ENCODE measurements at regions not wholly inside any gene's neighbourhood (a gene's known extent, or its start where the extent isn't known, plus 50 kb on each side); places are given as distances from the start of the nearest gene placed in this dataset.

DNA sequence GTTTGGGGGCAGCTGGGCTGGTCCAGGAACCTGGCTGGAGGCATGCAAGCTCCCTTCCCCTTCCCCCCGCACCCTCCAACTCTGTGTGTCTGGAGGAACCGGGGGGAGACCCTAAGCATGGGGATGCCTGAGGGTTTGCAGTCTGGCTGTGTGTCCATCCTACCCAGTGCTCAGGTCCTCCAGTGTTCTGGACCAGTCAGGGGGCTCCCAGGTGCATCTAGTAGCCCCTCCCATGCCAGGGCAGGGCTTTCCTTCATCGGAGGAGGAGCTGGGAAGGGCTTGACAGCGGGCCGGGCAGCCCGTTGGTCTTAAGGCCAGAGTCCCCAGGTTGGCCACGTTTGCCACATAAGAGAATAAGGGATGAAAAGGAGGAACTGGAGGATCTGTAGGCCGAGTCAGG lies 62.6 kb upstream of the IGFBPL1 start:
- H3K36me3 Mint-ChIP-seq: no peaks in the 10 kb centered on the region
- ChIA-PET CTCF (interaction anchor here (1.2 kb wide), 1 partner anchor 133 kb away, joined by 3 read pairs; the partner anchor contains the start of gene ANKRD18A), POLR2A (interaction anchor here (0.6 kb wide), 1 partner anchor 13 kb away, joined by 4 read pairs; no protein-coding TSS in a partner anchor)
- H3K27ac Mint-ChIP-seq: peak overlapping the region; percentile 94; the same call in 1 of the 2 replicates
- DNase-seq (ENCODE audit: low spot score) (peak; percentile 26), ATAC-seq (peak; percentile 50)
- no peaks in the 10 kb centered on the region for H3K27me3 Mint-ChIP-seq (ENCODE audit: low read depth)
- TF ChIP-seq, protein P1, sequence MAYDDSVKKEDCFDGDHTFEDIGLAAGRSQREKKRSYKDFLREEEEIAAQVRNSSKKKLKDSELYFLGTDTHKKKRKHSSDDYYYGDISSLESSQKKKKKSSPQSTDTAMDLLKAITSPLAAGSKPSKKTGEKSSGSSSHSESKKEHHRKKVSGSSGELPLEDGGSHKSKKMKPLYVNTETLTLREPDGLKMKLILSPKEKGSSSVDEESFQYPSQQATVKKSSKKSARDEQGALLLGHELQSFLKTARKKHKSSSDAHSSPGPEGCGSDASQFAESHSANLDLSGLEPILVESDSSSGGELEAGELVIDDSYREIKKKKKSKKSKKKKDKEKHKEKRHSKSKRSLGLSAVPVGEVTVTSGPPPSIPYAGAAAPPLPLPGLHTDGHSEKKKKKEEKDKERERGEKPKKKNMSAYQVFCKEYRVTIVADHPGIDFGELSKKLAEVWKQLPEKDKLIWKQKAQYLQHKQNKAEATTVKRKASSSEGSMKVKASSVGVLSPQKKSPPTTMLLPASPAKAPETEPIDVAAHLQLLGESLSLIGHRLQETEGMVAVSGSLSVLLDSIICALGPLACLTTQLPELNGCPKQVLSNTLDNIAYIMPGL (CRISPR knock-in tag; IDR thresholded peaks at IDR 0.05): no peak
- TF ChIP-seq ZNF416 (CRISPR knock-in tag; IDR thresholded peaks at IDR 0.05) (no peak), NR1H2 (CRISPR knock-in tag; IDR thresholded peaks at IDR 0.05) (no peak), ZNF263 (CRISPR knock-in tag; IDR thresholded peaks at IDR 0.05; ENCODE audit: low read depth) (no peak)
- TF ChIP-seq, protein P2, sequence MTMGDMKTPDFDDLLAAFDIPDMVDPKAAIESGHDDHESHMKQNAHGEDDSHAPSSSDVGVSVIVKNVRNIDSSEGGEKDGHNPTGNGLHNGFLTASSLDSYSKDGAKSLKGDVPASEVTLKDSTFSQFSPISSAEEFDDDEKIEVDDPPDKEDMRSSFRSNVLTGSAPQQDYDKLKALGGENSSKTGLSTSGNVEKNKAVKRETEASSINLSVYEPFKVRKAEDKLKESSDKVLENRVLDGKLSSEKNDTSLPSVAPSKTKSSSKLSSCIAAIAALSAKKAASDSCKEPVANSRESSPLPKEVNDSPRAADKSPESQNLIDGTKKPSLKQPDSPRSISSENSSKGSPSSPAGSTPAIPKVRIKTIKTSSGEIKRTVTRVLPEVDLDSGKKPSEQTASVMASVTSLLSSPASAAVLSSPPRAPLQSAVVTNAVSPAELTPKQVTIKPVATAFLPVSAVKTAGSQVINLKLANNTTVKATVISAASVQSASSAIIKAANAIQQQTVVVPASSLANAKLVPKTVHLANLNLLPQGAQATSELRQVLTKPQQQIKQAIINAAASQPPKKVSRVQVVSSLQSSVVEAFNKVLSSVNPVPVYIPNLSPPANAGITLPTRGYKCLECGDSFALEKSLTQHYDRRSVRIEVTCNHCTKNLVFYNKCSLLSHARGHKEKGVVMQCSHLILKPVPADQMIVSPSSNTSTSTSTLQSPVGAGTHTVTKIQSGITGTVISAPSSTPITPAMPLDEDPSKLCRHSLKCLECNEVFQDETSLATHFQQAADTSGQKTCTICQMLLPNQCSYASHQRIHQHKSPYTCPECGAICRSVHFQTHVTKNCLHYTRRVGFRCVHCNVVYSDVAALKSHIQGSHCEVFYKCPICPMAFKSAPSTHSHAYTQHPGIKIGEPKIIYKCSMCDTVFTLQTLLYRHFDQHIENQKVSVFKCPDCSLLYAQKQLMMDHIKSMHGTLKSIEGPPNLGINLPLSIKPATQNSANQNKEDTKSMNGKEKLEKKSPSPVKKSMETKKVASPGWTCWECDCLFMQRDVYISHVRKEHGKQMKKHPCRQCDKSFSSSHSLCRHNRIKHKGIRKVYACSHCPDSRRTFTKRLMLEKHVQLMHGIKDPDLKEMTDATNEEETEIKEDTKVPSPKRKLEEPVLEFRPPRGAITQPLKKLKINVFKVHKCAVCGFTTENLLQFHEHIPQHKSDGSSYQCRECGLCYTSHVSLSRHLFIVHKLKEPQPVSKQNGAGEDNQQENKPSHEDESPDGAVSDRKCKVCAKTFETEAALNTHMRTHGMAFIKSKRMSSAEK (CRISPR knock-in tag; IDR thresholded peaks at IDR 0.05; ENCODE audit: borderline replicate concordance): no peak
- TF ChIP-seq, protein P3, sequence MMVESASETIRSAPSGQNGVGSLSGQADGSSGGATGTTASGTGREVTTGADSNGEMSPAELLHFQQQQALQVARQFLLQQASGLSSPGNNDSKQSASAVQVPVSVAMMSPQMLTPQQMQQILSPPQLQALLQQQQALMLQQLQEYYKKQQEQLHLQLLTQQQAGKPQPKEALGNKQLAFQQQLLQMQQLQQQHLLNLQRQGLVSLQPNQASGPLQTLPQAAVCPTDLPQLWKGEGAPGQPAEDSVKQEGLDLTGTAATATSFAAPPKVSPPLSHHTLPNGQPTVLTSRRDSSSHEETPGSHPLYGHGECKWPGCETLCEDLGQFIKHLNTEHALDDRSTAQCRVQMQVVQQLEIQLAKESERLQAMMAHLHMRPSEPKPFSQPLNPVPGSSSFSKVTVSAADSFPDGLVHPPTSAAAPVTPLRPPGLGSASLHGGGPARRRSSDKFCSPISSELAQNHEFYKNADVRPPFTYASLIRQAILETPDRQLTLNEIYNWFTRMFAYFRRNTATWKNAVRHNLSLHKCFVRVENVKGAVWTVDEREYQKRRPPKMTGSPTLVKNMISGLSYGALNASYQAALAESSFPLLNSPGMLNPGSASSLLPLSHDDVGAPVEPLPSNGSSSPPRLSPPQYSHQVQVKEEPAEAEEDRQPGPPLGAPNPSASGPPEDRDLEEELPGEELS (CRISPR knock-in tag; IDR thresholded peaks at IDR 0.05): no peak
- TF ChIP-seq, protein P4, sequence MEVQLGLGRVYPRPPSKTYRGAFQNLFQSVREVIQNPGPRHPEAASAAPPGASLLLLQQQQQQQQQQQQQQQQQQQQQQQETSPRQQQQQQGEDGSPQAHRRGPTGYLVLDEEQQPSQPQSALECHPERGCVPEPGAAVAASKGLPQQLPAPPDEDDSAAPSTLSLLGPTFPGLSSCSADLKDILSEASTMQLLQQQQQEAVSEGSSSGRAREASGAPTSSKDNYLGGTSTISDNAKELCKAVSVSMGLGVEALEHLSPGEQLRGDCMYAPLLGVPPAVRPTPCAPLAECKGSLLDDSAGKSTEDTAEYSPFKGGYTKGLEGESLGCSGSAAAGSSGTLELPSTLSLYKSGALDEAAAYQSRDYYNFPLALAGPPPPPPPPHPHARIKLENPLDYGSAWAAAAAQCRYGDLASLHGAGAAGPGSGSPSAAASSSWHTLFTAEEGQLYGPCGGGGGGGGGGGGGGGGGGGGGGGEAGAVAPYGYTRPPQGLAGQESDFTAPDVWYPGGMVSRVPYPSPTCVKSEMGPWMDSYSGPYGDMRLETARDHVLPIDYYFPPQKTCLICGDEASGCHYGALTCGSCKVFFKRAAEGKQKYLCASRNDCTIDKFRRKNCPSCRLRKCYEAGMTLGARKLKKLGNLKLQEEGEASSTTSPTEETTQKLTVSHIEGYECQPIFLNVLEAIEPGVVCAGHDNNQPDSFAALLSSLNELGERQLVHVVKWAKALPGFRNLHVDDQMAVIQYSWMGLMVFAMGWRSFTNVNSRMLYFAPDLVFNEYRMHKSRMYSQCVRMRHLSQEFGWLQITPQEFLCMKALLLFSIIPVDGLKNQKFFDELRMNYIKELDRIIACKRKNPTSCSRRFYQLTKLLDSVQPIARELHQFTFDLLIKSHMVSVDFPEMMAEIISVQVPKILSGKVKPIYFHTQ (CRISPR knock-in tag; IDR thresholded peaks at IDR 0.05): no peak
- TF ChIP-seq, protein P5, sequence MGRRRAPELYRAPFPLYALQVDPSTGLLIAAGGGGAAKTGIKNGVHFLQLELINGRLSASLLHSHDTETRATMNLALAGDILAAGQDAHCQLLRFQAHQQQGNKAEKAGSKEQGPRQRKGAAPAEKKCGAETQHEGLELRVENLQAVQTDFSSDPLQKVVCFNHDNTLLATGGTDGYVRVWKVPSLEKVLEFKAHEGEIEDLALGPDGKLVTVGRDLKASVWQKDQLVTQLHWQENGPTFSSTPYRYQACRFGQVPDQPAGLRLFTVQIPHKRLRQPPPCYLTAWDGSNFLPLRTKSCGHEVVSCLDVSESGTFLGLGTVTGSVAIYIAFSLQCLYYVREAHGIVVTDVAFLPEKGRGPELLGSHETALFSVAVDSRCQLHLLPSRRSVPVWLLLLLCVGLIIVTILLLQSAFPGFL (CRISPR knock-in tag; IDR thresholded peaks at IDR 0.05; ENCODE audit: borderline replicate concordance): no peak
- TF ChIP-seq, protein P6, sequence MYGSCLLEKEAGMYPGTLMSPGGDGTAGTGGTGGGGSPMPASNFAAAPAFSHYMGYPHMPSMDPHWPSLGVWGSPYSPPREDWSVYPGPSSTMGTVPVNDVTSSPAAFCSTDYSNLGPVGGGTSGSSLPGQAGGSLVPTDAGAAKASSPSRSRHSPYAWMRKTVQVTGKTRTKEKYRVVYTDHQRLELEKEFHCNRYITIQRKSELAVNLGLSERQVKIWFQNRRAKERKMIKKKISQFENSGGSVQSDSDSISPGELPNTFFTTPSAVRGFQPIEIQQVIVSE (CRISPR knock-in tag; IDR thresholded peaks at IDR 0.05; ENCODE audit: borderline replicate concordance): no peak
- TF ChIP-seq, protein P7, sequence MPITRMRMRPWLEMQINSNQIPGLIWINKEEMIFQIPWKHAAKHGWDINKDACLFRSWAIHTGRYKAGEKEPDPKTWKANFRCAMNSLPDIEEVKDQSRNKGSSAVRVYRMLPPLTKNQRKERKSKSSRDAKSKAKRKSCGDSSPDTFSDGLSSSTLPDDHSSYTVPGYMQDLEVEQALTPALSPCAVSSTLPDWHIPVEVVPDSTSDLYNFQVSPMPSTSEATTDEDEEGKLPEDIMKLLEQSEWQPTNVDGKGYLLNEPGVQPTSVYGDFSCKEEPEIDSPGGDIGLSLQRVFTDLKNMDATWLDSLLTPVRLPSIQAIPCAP (CRISPR knock-in tag; IDR thresholded peaks at IDR 0.05): no peak
- H3K9me3 Mint-ChIP-seq: 0 out of 2 replicates have a peak, but pooled peaks cover 3% of the 10 kb centered on the region
- H3K4me1 Mint-ChIP-seq: peaks cover 55% of the 10 kb centered on the region
- H3K4me3 Mint-ChIP-seq: no peak overlapping the region
